ENCODE measurements at regions not wholly inside any gene's neighbourhood (a gene's known extent, or its start where the extent isn't known, plus 50 kb on each side); places are given as distances from the start of the nearest gene placed in this dataset.

DNA sequence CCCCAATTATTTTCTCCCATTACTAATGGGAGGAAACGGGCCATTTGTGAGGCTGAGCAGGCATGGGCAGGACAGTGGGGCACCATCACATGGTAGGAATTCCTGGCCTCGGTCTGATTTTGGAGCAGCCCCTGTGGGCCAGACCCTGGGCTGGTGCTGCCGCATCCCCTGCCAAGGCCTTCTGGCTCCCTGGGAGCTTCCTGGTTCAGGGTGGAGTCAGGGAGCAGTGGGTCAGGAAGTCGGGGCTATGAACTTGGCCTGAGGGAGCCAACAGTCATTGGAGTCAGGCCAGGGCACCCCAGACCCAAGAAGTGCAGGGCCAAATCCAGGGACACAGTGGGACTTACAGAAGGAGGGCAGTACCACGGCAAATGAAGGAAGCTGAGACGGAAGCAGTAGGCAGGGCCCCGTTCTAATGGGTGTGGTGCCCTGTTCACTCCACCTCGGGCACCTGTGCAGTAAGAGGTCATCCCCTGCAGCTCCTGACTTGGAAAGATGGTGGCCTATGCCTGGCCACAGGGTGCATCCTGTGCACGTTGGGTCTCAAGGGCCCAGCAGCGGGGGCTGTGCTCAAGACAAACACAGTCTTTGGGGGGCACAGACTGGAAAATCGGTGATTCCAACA, 328.1 kb downstream of the SMAD2 start:
- H2BK20ac ChIP-seq (ENCODE audit: low read depth, low read length): no peak overlapping the region
- no peaks in the 10 kb centered on the region for H3K27me3 ChIP-seq (ENCODE audit: control insufficient read depth, insufficient read depth, low read length)
- DNase-seq: no peak
- no peak overlapping the region for H3K18ac ChIP-seq (ENCODE audit: low read depth, low read length)
- no peak for ATAC-seq (ENCODE audit: low read depth)
- no peak overlapping the region for H2BK120ac ChIP-seq (ENCODE audit: low read depth, low read length)
- no peak for TF ChIP-seq FOS (IDR thresholded peaks at IDR 0.05; ENCODE audit: low read depth, low read length)
- no peak for TF ChIP-seq MAFK (IDR thresholded peaks at IDR 0.05; ENCODE audit: low read depth, low read length)
- TF ChIP-seq SMC3 (IDR thresholded peaks at IDR 0.05; ENCODE audit: low read depth, low read length): no peak
- TF ChIP-seq ELK1 (IDR thresholded peaks at IDR 0.05; ENCODE audit: borderline replicate concordance, low read depth, low read length): no peak
- TF ChIP-seq CHD1 (IDR thresholded peaks at IDR 0.05; ENCODE audit: low read depth, low read length): no peak
- no peak for TF ChIP-seq NFE2L2 (IDR thresholded peaks at IDR 0.05; ENCODE audit: low read depth, low read length)
- no peak for TF ChIP-seq CEBPB (IDR thresholded peaks at IDR 0.05; ENCODE audit: low read depth, low read length)
- no peak for TF ChIP-seq MAZ (IDR thresholded peaks at IDR 0.05; ENCODE audit: borderline replicate concordance, low read depth, low read length)
- no peak for TF ChIP-seq RCOR1 (IDR thresholded peaks at IDR 0.05; ENCODE audit: insufficient replicate concordance, low read length)
- no peak for TF ChIP-seq POLR2A (IDR thresholded peaks at IDR 0.05; ENCODE audit: low read depth, low read length)
- no peak for TF ChIP-seq RFX5 (IDR thresholded peaks at IDR 0.05; ENCODE audit: low read depth, low read length)
- TF ChIP-seq BHLHE40 (IDR thresholded peaks at IDR 0.05; ENCODE audit: low read depth, low read length): no peak
- TF ChIP-seq, protein P1, sequence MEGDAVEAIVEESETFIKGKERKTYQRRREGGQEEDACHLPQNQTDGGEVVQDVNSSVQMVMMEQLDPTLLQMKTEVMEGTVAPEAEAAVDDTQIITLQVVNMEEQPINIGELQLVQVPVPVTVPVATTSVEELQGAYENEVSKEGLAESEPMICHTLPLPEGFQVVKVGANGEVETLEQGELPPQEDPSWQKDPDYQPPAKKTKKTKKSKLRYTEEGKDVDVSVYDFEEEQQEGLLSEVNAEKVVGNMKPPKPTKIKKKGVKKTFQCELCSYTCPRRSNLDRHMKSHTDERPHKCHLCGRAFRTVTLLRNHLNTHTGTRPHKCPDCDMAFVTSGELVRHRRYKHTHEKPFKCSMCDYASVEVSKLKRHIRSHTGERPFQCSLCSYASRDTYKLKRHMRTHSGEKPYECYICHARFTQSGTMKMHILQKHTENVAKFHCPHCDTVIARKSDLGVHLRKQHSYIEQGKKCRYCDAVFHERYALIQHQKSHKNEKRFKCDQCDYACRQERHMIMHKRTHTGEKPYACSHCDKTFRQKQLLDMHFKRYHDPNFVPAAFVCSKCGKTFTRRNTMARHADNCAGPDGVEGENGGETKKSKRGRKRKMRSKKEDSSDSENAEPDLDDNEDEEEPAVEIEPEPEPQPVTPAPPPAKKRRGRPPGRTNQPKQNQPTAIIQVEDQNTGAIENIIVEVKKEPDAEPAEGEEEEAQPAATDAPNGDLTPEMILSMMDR (conservative IDR thresholded peaks at IDR 0.05; ENCODE audit: low read depth, low read length): no peak
- TF ChIP-seq, protein P2, sequence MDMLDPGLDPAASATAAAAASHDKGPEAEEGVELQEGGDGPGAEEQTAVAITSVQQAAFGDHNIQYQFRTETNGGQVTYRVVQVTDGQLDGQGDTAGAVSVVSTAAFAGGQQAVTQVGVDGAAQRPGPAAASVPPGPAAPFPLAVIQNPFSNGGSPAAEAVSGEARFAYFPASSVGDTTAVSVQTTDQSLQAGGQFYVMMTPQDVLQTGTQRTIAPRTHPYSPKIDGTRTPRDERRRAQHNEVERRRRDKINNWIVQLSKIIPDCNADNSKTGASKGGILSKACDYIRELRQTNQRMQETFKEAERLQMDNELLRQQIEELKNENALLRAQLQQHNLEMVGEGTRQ (IDR thresholded peaks at IDR 0.05; ENCODE audit: low read depth, low read length): no peak
- no peak for TF ChIP-seq MXI1 (IDR thresholded peaks at IDR 0.05; ENCODE audit: borderline replicate concordance, low read depth, low read length)
- TF ChIP-seq RAD21 (IDR thresholded peaks at IDR 0.05; ENCODE audit: low read length): no peak
- peaks cover 10% of the 10 kb centered on the region; the same call in 1 of the 2 replicates for H3K9me3 ChIP-seq (ENCODE audit: control insufficient read depth, insufficient read depth, low read length)
- dilution Hi-C loops (cut with HindIII; ENCODE audit: low sequenced_read_pairs, unreplicated experiment) (no loop called here), in situ Hi-C loops (cut with MboI; ENCODE audit: low sequenced_read_pairs) (no loop called here), intact Hi-C loops (cut with micrococcal nuclease) (no loop called here)
- no peak overlapping the region for H3K56ac ChIP-seq (ENCODE audit: extremely low read depth, insufficient read depth, low read length)
- no peak overlapping the region for H3K4ac ChIP-seq (ENCODE audit: low read depth, low read length)
- H4K8ac ChIP-seq (ENCODE audit: low read depth in 2 of 2, low read length in 2 of 2): no peak overlapping the region
- no peak overlapping the region for H2BK15ac ChIP-seq (ENCODE audit: low read depth, low read length)
- no peak overlapping the region for H3K4me2 ChIP-seq (ENCODE audit: low read depth, low read length)
- no peak overlapping the region for H3K23ac ChIP-seq (ENCODE audit: low read depth, low read length)
- CTCF ChIA-PET: no interaction called here
- no peaks in the 10 kb centered on the region for H3K9me1 ChIP-seq (ENCODE audit: insufficient read depth, low read length)
- no peaks in the 10 kb centered on the region for H3K36me3 ChIP-seq (ENCODE audit: control insufficient read depth, insufficient read depth, low read length)
- no peak overlapping the region for H4K5ac ChIP-seq (ENCODE audit: low read depth, low read length)
- no peak overlapping the region for H2BK5ac ChIP-seq (ENCODE audit: low read depth, low read length, poor library complexity, severe bottlenecking)
- no peak overlapping the region for H2AK5ac ChIP-seq (ENCODE audit: low read depth, low read length)
- POLR2A ChIA-PET (ENCODE audit: unreplicated experiment): no interaction called here
- no peak overlapping the region for H3K27ac ChIP-seq (ENCODE audit: insufficient read depth, low read length)
- H2AFZ ChIP-seq (replicated peaks; ENCODE audit: low read length, poor library complexity): no peak overlapping the region
- no peak overlapping the region for H3K9ac ChIP-seq (ENCODE audit: low read depth, low read length)
- H4K20me1 ChIP-seq (ENCODE audit: insufficient read depth, low read length): no peaks in the 10 kb centered on the region
- no peak overlapping the region for H3K4me3 ChIP-seq (ENCODE audit: insufficient read depth, low read depth, low read length)
- no peak overlapping the region for H3K14ac ChIP-seq (replicated peaks; ENCODE audit: low read depth, low read length)
- no peaks in the 10 kb centered on the region for H3K79me1 ChIP-seq (ENCODE audit: low read depth in 1 of 2, low read length in 2 of 2)
- no peak overlapping the region for H4K91ac ChIP-seq (ENCODE audit: insufficient read depth, low read depth, low read length)
- 42% methylated on average over 6 of the region's 11 CpGs; no CpG with 5 or more reads in 1 of the 2 experiments for WGBS, 2 experiments (ENCODE audit: extremely low coverage in 2 of 2, insufficient read length in 1 of 2)
- no peak overlapping the region for H2AK9ac ChIP-seq (replicated peaks; ENCODE audit: low read depth, low read length, poor library complexity)
- no peaks in the 10 kb centered on the region for H3K4me1 ChIP-seq (ENCODE audit: control insufficient read depth, insufficient read depth, low read length)
- no TSS peak for BruUV-seq (replicated peaks)
